GM19025 (cell line): ENCODE measurements at regions not wholly inside any gene's neighbourhood (a gene's known extent, or its start where the extent isn't known, plus 50 kb on each side); places are given as distances from the start of the nearest gene placed in this dataset.

ENCODE experiments used
- ATAC-seq: cut with Tn5 transposase; IDR thresholded peaks from one replicate; pipeline ENCODE4 v1.9.1; 2021; ENCODE audit warnings: mild to moderate bottlenecking, low read depth, moderate library complexity; ENCODE audit not compliant: unreplicated experiment

- ATAC-seq: no peak
These were observed 401.4 kb upstream of the ID4 start for GRCh38 chr6:19435755-19436154.

GRCh38 chr6:19438566-19439353 is 398.4 kb upstream of the ID4 start:
- ATAC-seq: no peak

- ATAC-seq: no peak
These were observed 396.6 kb upstream of the ID4 start for GRCh38 chr6:19440531-19440930.

- no peak for ATAC-seq
These were observed 393.8 kb upstream of the ID4 start for GRCh38 chr6:19443411-19443810.

GRCh38 chr6:19444041-19444440 is 393.1 kb upstream of the ID4 start:
- no peak for ATAC-seq

- ATAC-seq: no peak
These were observed 392.7 kb upstream of the ID4 start for GRCh38 chr6:19444481-19444880.

- no peak for ATAC-seq
These were observed 390.6 kb upstream of the ID4 start for GRCh38 chr6:19446570-19446969.

GRCh38 chr6:19450651-19451050 is 386.5 kb upstream of the ID4 start:
- ATAC-seq: no peak

- no peak for ATAC-seq
These were observed 384.7 kb upstream of the ID4 start for GRCh38 chr6:19452495-19452894.

GRCh38 chr6:19454001-19454720 is 383.0 kb upstream of the ID4 start:
- ATAC-seq: no peak

- ATAC-seq: no peak
These were observed 382.3 kb upstream of the ID4 start for GRCh38 chr6:19454721-19455392.

- ATAC-seq: no peak
These were observed 373.9 kb upstream of the ID4 start for GRCh38 chr6:19463250-19463649.

GRCh38 chr6:19463925-19464324 is 373.2 kb upstream of the ID4 start:
- no peak for ATAC-seq

GRCh38 chr6:19465256-19465655 is 371.9 kb upstream of the ID4 start:
- no peak for ATAC-seq

GRCh38 chr6:19465760-19466159 is 371.4 kb upstream of the ID4 start:
- ATAC-seq: no peak

- ATAC-seq: no peak
These were observed 366.8 kb upstream of the ID4 start for GRCh38 chr6:19470333-19470732.

GRCh38 chr6:19472153-19472552 is 365.0 kb upstream of the ID4 start:
- no peak for ATAC-seq

GRCh38 chr6:19472850-19473249 is 364.3 kb upstream of the ID4 start:
- ATAC-seq: no peak

- ATAC-seq: no peak
These were observed 359.6 kb upstream of the ID4 start for GRCh38 chr6:19477563-19477962.

GRCh38 chr6:19478273-19478672 is 358.9 kb upstream of the ID4 start:
- no peak for ATAC-seq

GRCh38 chr6:19478992-19479391 is 358.2 kb upstream of the ID4 start:
- no peak for ATAC-seq

- ATAC-seq: no peak
These were observed 357.6 kb upstream of the ID4 start for GRCh38 chr6:19479551-19479950.
